Uterus (tissue), 2 donors: ENCODE measurements at regions not wholly inside any gene's neighbourhood (a gene's known extent, or its start where the extent isn't known, plus 50 kb on each side); places are given as distances from the start of the nearest gene placed in this dataset.

ENCODE experiments used
- POLR2A ChIP-seq, 2 donors: fragments of 450-650 bp; IDR thresholded peaks; one replicate each; pipeline ENCODE4 v1.6.1; 2016; ENCODE audit warnings: antibody characterized with exemption in 2 of 2, mild to moderate bottlenecking in 1 of 2, moderate library complexity in 1 of 2
- TF ChIP-seq, protein P1 (sequence below), 4 experiments: fragments of 200-600 bp in 2 of 4; fragments of 450-650 bp in 2 of 4; sonication (generic) in 2 of 4; IDR thresholded peaks; one replicate each; pipeline ENCODE4 v1.5.1; 2016 to 2019; ENCODE audit warnings: antibody characterized with exemption in 4 of 4, mild to moderate bottlenecking in 2 of 4, moderate library complexity in 1 of 4

DNA sequence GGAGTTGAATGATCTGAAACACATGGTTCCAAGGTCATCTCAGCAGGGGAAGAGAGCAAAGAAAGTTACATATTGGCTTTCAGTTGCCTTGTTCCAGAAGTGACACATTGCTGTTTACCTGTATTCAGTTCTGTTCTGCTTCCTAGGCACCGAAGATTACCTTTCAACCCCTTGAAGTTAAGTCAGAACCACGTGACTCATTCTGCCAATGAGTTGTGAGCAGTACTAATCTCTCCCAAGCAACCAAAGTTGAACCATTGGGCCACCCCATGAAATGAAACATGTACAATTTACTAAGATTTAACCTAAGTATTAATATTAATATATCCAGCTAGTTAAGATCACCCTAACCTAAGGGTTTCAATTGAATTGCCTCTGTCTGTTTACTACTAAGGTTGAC lies 439.2 kb upstream of the MAF start:
- no peak for TF ChIP-seq POLR2A (IDR thresholded peaks at IDR 0.05)
- TF ChIP-seq, protein P1, sequence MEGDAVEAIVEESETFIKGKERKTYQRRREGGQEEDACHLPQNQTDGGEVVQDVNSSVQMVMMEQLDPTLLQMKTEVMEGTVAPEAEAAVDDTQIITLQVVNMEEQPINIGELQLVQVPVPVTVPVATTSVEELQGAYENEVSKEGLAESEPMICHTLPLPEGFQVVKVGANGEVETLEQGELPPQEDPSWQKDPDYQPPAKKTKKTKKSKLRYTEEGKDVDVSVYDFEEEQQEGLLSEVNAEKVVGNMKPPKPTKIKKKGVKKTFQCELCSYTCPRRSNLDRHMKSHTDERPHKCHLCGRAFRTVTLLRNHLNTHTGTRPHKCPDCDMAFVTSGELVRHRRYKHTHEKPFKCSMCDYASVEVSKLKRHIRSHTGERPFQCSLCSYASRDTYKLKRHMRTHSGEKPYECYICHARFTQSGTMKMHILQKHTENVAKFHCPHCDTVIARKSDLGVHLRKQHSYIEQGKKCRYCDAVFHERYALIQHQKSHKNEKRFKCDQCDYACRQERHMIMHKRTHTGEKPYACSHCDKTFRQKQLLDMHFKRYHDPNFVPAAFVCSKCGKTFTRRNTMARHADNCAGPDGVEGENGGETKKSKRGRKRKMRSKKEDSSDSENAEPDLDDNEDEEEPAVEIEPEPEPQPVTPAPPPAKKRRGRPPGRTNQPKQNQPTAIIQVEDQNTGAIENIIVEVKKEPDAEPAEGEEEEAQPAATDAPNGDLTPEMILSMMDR (IDR thresholded peaks at IDR 0.05), result no peak
